IMR-90 (cell line): ENCODE measurements at regions not wholly inside any gene's neighbourhood (a gene's known extent, or its start where the extent isn't known, plus 50 kb on each side); places are given as distances from the start of the nearest gene placed in this dataset.

Experiments used
- ATAC-seq: fragments of 200-7000 bp; cut with Tn5 transposase; 2 replicates; pipeline ENCODE4 v1.9.1; 2020; ENCODE audit warnings: low read depth, mild to moderate bottlenecking, moderate library complexity
- BruUV-seq: library from RNA; stranded (reverse); fragments of 400-500 nt; replicated peaks from 2 replicates; lab custom pipeline; 2021; lab: Mats Ljungman, UMichigan
- CTCF ChIA-PET: fragments of 300-600 bp; formaldehyde crosslinking; extraction: SDS; loops from one replicate; lab custom pipeline; 2021; ENCODE audit warnings: antibody characterized with exemption; lab: Yijun Ruan, JAX
- POLR2A ChIA-PET: fragments of 300-600 bp; sonication (Branson Sonifier 250); formaldehyde crosslinking; loops from one replicate; lab custom pipeline; 2022; ENCODE audit warnings: antibody characterized with exemption; ENCODE audit not compliant: unreplicated experiment; lab: Charles Lee
- DNase-seq: peaks from one replicate; pipeline ENCODE4 v3.0.0; 2013
- H2AFZ ChIP-seq: replicated peaks from 2 replicates; pipeline ENCODE3; 2013; ENCODE audit warnings: low read length, mild to moderate bottlenecking; ENCODE audit not compliant: poor library complexity
- H2AK5ac ChIP-seq: 2 replicates; pipeline ENCODE4 v1.6.1; 2013; ENCODE audit warnings: low read depth, low read length, inconsistent platforms
- H2AK9ac ChIP-seq: replicated peaks from 2 replicates; pipeline ENCODE3; 2013; ENCODE audit warnings: mild to moderate bottlenecking, low read depth, low read length, moderate library complexity; ENCODE audit not compliant: poor library complexity
- H2BK120ac ChIP-seq: 2 replicates; pipeline ENCODE4 v1.6.1; 2013; ENCODE audit warnings: low read depth, low read length, inconsistent platforms
- H2BK15ac ChIP-seq: 3 replicates; pipeline ENCODE4 v1.6.1; 2013; ENCODE audit warnings: low read depth, low read length, inconsistent platforms
- H2BK20ac ChIP-seq: 2 replicates; pipeline ENCODE4 v1.6.1; 2013; ENCODE audit warnings: low read depth, mild to moderate bottlenecking, inconsistent platforms, low read length, moderate library complexity
- H2BK5ac ChIP-seq: 2 replicates; pipeline ENCODE4 v1.6.1; 2013; ENCODE audit warnings: mild to moderate bottlenecking, low read depth, low read length, inconsistent platforms; ENCODE audit not compliant: poor library complexity, severe bottlenecking
- H3K14ac ChIP-seq: replicated peaks from 2 replicates; pipeline ENCODE4 v1.6.1; 2013; ENCODE audit warnings: low read depth, low read length, inconsistent platforms
- H3K18ac ChIP-seq: 2 replicates; pipeline ENCODE4 v1.6.1; 2013; ENCODE audit warnings: low read depth, low read length, control low read depth
- H3K23ac ChIP-seq: 2 replicates; pipeline ENCODE4 v1.6.1; 2013; ENCODE audit warnings: low read depth, low read length, inconsistent platforms
- H3K27ac ChIP-seq: 2 replicates; pipeline ENCODE4 v1.5.1; 2013; ENCODE audit warnings: mild to moderate bottlenecking, control low read depth, low read length; ENCODE audit not compliant: insufficient read depth
- H3K27me3 ChIP-seq: 2 replicates; pipeline ENCODE4 v1.6.1; 2013; ENCODE audit warnings: low read length; ENCODE audit not compliant: control insufficient read depth, insufficient read depth
- H3K36me3 ChIP-seq: 2 replicates; pipeline ENCODE4 v1.6.1; 2013; ENCODE audit warnings: low read length, mixed read lengths; ENCODE audit not compliant: control insufficient read depth, insufficient read depth
- H3K4ac ChIP-seq: 2 replicates; pipeline ENCODE4 v1.6.1; 2013; ENCODE audit warnings: low read depth, low read length, inconsistent platforms
- H3K4me1 ChIP-seq: 2 replicates; pipeline ENCODE4 v1.6.1; 2013; ENCODE audit warnings: low read length, mixed read lengths; ENCODE audit not compliant: control insufficient read depth, insufficient read depth
- H3K4me2 ChIP-seq: 2 replicates; pipeline ENCODE4 v1.6.1; 2013; ENCODE audit warnings: low read depth, mild to moderate bottlenecking, control low read depth, low read length, moderate library complexity
- H3K4me3 ChIP-seq: 2 replicates; pipeline ENCODE4 v1.5.1; 2013; ENCODE audit warnings: low read depth, mild to moderate bottlenecking, control low read depth, low read length, moderate library complexity; ENCODE audit not compliant: insufficient read depth
- H3K56ac ChIP-seq: 2 replicates; pipeline ENCODE4 v1.6.1; 2013; ENCODE audit warnings: low read length, inconsistent platforms; ENCODE audit not compliant: insufficient read depth; ENCODE audit errors: extremely low read depth
- H3K79me1 ChIP-seq, 2 experiments: 2 replicates each; pipeline ENCODE4 v1.6.1; 2013; ENCODE audit warnings: low read length in 2 of 2, inconsistent platforms in 1 of 2, low read depth in 1 of 2
- H3K9ac ChIP-seq: 2 replicates; pipeline ENCODE4 v1.6.1; 2013; ENCODE audit warnings: low read depth, low read length, control low read depth
- H3K9me1 ChIP-seq: 2 replicates; pipeline ENCODE4 v1.6.1; 2013; ENCODE audit warnings: low read length, inconsistent platforms; ENCODE audit not compliant: insufficient read depth
- H3K9me3 ChIP-seq: 2 replicates; pipeline ENCODE4 v1.6.1; 2013; ENCODE audit warnings: low read length; ENCODE audit not compliant: control insufficient read depth, insufficient read depth
- H4K20me1 ChIP-seq: 2 replicates; pipeline ENCODE4 v1.6.1; 2013; ENCODE audit warnings: low read length, inconsistent platforms; ENCODE audit not compliant: insufficient read depth
- H4K5ac ChIP-seq: 2 replicates; pipeline ENCODE4 v1.6.1; 2013; ENCODE audit warnings: mild to moderate bottlenecking, low read depth, low read length, control low read depth
- H4K8ac ChIP-seq, 2 experiments: 2 replicates each; pipeline ENCODE4 v1.6.1; 2013; ENCODE audit warnings: low read depth in 2 of 2, low read length in 2 of 2, control low read depth in 1 of 2, inconsistent platforms in 1 of 2
- H4K91ac ChIP-seq: 2 replicates; pipeline ENCODE4 v1.6.1; 2013; ENCODE audit warnings: low read depth, low read length, inconsistent platforms; ENCODE audit not compliant: insufficient read depth
- MXI1 ChIP-seq: IDR thresholded peaks from 2 replicates; pipeline ENCODE4 v1.6.1; 2012; ENCODE audit warnings: low read depth, mild to moderate bottlenecking, low read length, moderate library complexity, borderline replicate concordance
- NFE2L2 ChIP-seq: fragments of 150-350 bp; IDR thresholded peaks from 2 replicates; pipeline ENCODE4 v1.6.1; 2016; ENCODE audit warnings: low read depth, mild to moderate bottlenecking, low read length
- RFX5 ChIP-seq: IDR thresholded peaks from 2 replicates; pipeline ENCODE4 v1.8.0; 2012; ENCODE audit warnings: low read depth, mild to moderate bottlenecking, low read length, moderate library complexity
- WGBS, 2 experiments: methylation state at CpG; one replicate each; pipeline versions ENCODE4 v1.1.5 to v1.1.7; 2013; ENCODE audit warnings: missing lambda C conversion rate in 2 of 2; ENCODE audit not compliant: insufficient read length in 1 of 2; ENCODE audit errors: extremely low coverage in 2 of 2; 5-methylcytosine and 5-hydroxymethylcytosine counted together
- dilution Hi-C: fragments of 300-500 bp; cut with HindIII; formaldehyde crosslinking; loops from one replicate; pipeline ENCODE4 v1.14.3; 2018; ENCODE audit warnings: low sequenced_read_pairs; ENCODE audit not compliant: unreplicated experiment
- in situ Hi-C: fragments of 300-500 bp; cut with MboI; formaldehyde crosslinking; loops from 3 replicates; pipeline ENCODE4 v1.14.3; 2019; ENCODE audit warnings: low sequenced_read_pairs, inconsistent platforms, mixed read lengths
- intact Hi-C: fragments of 100-400 bp; cut with micrococcal nuclease; formaldehyde crosslinking; loops from 2 replicates; pipeline ENCODE4 v1.10.0; 2022

DNA sequence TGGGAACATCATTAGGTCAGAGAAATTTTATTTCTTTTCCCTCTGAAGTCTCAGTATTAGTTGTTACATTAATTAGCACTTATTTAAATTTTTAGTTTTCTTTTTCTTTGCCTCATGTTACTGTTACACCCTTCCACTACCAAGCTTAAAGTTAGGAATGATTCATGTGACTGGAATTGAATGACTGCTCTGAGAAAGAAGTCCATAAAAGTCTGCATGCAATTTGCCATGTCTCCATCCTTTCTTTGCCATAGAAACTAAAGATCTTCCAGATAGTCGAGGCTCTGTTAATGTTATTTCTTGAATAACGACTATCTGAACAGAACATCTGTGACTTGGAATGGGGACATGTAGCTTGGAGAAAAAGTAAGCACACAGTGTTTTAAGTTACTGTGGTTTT lies 1269.8 kb upstream of the PIK3C3 start:
- Histone ChIP-seq H3K4me3 (no peak overlapping the region), H3K23ac (no peak overlapping the region), H2BK15ac (no peak overlapping the region), H3K4me1 (no peaks in the 10 kb centered on the region), H2AFZ (no peak overlapping the region), H3K56ac (no peak overlapping the region), H4K8ac (no peak overlapping the region), H2AK9ac (no peak overlapping the region), H4K91ac (no peak overlapping the region), H3K27ac (no peak overlapping the region), H3K9me3 (no peaks in the 10 kb centered on the region), H3K9me1 (no peaks in the 10 kb centered on the region), H2BK5ac (no peak overlapping the region), H2BK20ac (no peak overlapping the region), H3K9ac (no peak overlapping the region), H3K4me2 (no peak overlapping the region), H4K20me1 (no peaks in the 10 kb centered on the region), H2BK120ac (no peak overlapping the region), H3K79me1 (no peaks in the 10 kb centered on the region), H3K4ac (no peak overlapping the region), H3K14ac (no peak overlapping the region), H3K27me3 (no peaks in the 10 kb centered on the region), H3K18ac (no peak overlapping the region), H2AK5ac (no peak overlapping the region), H3K36me3 (no peaks in the 10 kb centered on the region), H4K5ac (no peak overlapping the region)
- no CpG with 5 or more reads among the region's 2 CpGs for WGBS, 2 experiments
- DNase-seq = no peak
- intact Hi-C loops = no loop called here
- BruUV-seq = no TSS peak
- dilution Hi-C loops = no loop called here
- POLR2A ChIA-PET = no interaction called here
- CTCF ChIA-PET = interaction anchor here (1.0 kb wide), 1 partner anchor 545 kb away, joined by 4 read pairs; no protein-coding TSS in a partner anchor
- no peak for ATAC-seq
- in situ Hi-C loops = no loop called here
- no peak for TF ChIP-seq RFX5
- TF ChIP-seq NFE2L2 = no peak
- TF ChIP-seq MXI1 = no peak
